Fibroblast of lung (primary cell): ENCODE measurements at regions not wholly inside any gene's neighbourhood (a gene's known extent, or its start where the extent isn't known, plus 50 kb on each side); places are given as distances from the start of the nearest gene placed in this dataset.

Experiments used
- DNase-seq, 2 donors: peaks; one replicate each; pipeline versions ENCODE4 v3.0.0 to v3.0.0-alpha.2; 2010; ENCODE audit warnings: low read depth in 2 of 2
- H2AFZ ChIP-seq: 2 replicates; pipeline ENCODE4 v1.5.1; 2012; ENCODE audit warnings: low read length, control low read depth, inconsistent platforms
- H3K27ac ChIP-seq: 2 replicates; pipeline ENCODE4 v1.5.1; 2011; ENCODE audit warnings: low read length, control low read depth; ENCODE audit not compliant: insufficient read depth
- H3K27me3 ChIP-seq: 2 replicates; pipeline ENCODE4 v1.5.1; 2011; ENCODE audit warnings: mild to moderate bottlenecking, low read length; ENCODE audit not compliant: control insufficient read depth, insufficient read depth
- H3K36me3 ChIP-seq: 2 replicates; pipeline ENCODE4 v1.5.1; 2011; ENCODE audit warnings: low read length; ENCODE audit not compliant: control insufficient read depth, insufficient read depth
- H3K4me1 ChIP-seq: 2 replicates; pipeline ENCODE4 v1.5.1; 2011; ENCODE audit warnings: low read length; ENCODE audit not compliant: control insufficient read depth, insufficient read depth; ENCODE audit errors: extremely low read depth
- H3K4me2 ChIP-seq: 2 replicates; pipeline ENCODE4 v1.5.1; 2011; ENCODE audit warnings: low read length, control low read depth; ENCODE audit not compliant: insufficient read depth; ENCODE audit errors: extremely low read depth
- H3K4me3 ChIP-seq, 4 experiments: fragments of 200-600 bp in 1 of 4; sonication (generic) in 1 of 4; replicated peaks in 1 of 4; 2 replicates each; pipeline ENCODE4 v1.5.1; 2011 to 2016; ENCODE audit warnings: low read length in 4 of 4, low read depth in 3 of 4, mild to moderate bottlenecking in 3 of 4, control low read depth in 2 of 4, inconsistent platforms in 1 of 4, mixed read lengths in 1 of 4; ENCODE audit not compliant: insufficient read depth in 1 of 4; ENCODE audit errors: control extremely low read depth in 1 of 4
- H3K79me2 ChIP-seq: 2 replicates; pipeline ENCODE4 v1.5.1; 2012; ENCODE audit warnings: mild to moderate bottlenecking, low read length, inconsistent platforms; ENCODE audit not compliant: control insufficient read depth, insufficient read depth
- H3K9ac ChIP-seq: 2 replicates; pipeline ENCODE4 v1.5.1; 2011; ENCODE audit warnings: mild to moderate bottlenecking, low read length, control low read depth; ENCODE audit not compliant: insufficient read depth
- H3K9me3 ChIP-seq: 2 replicates; pipeline ENCODE4 v1.5.1; 2012; ENCODE audit warnings: low read depth, low read length; ENCODE audit not compliant: control insufficient read depth, insufficient read depth
- H4K20me1 ChIP-seq: 2 replicates; pipeline ENCODE4 v1.5.1; 2011; ENCODE audit warnings: low read length; ENCODE audit not compliant: control insufficient read depth, insufficient read depth; ENCODE audit errors: extremely low read depth
- EZH2 ChIP-seq: IDR thresholded peaks from 2 replicates; pipeline ENCODE4 v1.5.1; 2012; ENCODE audit warnings: low read length, control low read depth, mild to moderate bottlenecking; ENCODE audit errors: missing control alignments
- TF ChIP-seq, protein P1 (sequence below), 2 donors: IDR thresholded peaks in 1 of 2; conservative IDR thresholded peaks in 1 of 2; 1 replicate in 1 of 2; 2 replicates in 1 of 2; pipeline ENCODE4 v1.5.1; 2011 to 2012; ENCODE audit warnings: low read length in 2 of 2, control low read depth in 1 of 2, inconsistent platforms in 1 of 2, low read depth in 1 of 2, mild to moderate bottlenecking in 1 of 2

DNA sequence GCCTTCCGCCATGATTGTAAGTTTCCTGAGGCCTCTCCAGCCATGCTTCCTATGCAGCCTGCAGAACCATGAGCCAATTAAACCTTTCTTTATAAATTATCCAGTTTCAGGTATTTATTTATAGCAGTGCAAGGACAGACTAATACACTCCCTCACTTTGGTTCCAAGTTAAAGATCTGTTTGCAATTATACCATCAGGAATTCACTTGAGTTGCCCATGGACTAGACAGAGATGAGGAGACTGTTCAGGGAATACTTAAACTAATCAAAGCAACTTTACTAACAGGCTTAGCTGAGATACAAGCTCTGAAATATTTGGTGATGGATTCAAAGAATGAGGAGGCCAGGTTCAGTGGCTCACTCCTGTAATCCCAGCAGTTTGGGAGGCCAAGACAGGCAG lies 190.0 kb downstream of the MTCL1 start:
- TF ChIP-seq EZH2 = no peak
- TF ChIP-seq, protein P1, sequence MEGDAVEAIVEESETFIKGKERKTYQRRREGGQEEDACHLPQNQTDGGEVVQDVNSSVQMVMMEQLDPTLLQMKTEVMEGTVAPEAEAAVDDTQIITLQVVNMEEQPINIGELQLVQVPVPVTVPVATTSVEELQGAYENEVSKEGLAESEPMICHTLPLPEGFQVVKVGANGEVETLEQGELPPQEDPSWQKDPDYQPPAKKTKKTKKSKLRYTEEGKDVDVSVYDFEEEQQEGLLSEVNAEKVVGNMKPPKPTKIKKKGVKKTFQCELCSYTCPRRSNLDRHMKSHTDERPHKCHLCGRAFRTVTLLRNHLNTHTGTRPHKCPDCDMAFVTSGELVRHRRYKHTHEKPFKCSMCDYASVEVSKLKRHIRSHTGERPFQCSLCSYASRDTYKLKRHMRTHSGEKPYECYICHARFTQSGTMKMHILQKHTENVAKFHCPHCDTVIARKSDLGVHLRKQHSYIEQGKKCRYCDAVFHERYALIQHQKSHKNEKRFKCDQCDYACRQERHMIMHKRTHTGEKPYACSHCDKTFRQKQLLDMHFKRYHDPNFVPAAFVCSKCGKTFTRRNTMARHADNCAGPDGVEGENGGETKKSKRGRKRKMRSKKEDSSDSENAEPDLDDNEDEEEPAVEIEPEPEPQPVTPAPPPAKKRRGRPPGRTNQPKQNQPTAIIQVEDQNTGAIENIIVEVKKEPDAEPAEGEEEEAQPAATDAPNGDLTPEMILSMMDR (conservative IDR thresholded peaks at IDR 0.05 in 1 of 2, IDR thresholded peaks at IDR 0.05 in 1 of 2; ENCODE audit: low read depth in 1 of 2, low read length in 2 of 2) = no peak
- no peak for DNase-seq
- Histone ChIP-seq H3K9ac (no peak overlapping the region), H2AFZ (no peak overlapping the region), H3K4me1 (peaks cover 15% of the 10 kb centered on the region), H3K27ac (no peak overlapping the region), H3K4me2 (no peak overlapping the region), H3K79me2 (no peaks in the 10 kb centered on the region), H3K36me3 (no peaks in the 10 kb centered on the region), H4K20me1 (no peaks in the 10 kb centered on the region), H3K4me3 (no peak overlapping the region), H3K27me3 (no peaks in the 10 kb centered on the region), H3K9me3 (no peaks in the 10 kb centered on the region)

DNA sequence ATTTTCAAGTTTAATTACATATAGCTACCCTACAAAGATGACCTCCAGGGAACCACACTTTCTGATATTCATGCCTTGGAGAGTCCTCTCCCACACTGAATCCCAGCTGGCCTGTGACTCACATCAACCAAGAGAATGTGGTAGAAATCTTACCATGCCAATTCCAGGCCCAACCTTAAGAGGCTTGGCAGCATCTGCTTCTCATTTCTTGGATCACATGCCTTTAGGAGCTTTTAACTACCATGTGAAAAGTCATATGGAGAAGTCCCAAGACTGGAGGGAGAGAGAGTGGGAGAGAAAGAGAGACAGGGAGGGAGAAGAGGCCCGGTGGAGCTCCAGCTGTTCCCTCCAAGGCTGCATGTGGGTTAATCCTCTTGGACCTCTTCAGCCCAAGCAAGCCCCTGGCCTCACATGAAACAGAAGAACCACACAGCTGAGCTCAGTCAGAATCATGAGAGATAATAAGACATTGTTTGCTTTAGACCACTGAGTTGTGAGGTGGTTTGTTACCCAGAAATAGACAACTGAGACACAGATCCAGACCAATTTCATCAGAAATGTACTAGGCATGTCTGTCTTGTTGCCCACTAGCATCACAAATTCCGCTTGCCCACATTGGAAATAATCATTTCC lies 190.7 kb downstream of the MTCL1 start:
- Histone ChIP-seq H3K79me2 (no peaks in the 10 kb centered on the region), H3K4me1 (peaks cover 12% of the 10 kb centered on the region), H3K4me3 (no peak overlapping the region), H4K20me1 (no peaks in the 10 kb centered on the region), H3K27me3 (no peaks in the 10 kb centered on the region), H3K27ac (peak overlapping the region; percentile 63), H3K9me3 (no peaks in the 10 kb centered on the region), H2AFZ (no peak overlapping the region), H3K36me3 (no peaks in the 10 kb centered on the region), H3K4me2 (no peak overlapping the region), H3K9ac (no peak overlapping the region)
- DNase-seq = peak; percentile 76 to 89
- TF ChIP-seq EZH2 = no peak
- TF ChIP-seq, protein P1 (conservative IDR thresholded peaks at IDR 0.05 in 1 of 2, IDR thresholded peaks at IDR 0.05 in 1 of 2; ENCODE audit: low read depth in 1 of 2, low read length in 2 of 2) = no peak

DNA sequence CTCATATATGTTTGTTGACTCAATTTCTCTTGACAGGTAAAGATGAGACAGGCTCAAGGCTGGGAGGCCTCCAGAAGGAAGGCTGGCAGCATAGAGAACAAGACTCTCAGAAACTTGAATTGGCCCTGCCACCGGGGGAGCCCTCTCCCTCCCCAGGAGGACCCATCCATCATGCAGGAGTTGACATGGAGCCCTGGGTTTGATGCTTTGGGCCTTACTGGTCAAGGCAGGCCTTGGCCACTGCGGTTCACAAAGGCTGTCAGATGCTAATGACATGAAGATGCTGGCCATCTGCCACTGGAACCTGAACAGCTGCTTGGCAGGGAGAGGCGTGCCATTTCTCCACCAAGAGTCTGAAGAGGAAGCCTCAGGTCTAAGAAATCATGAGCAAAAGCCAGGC lies 193.6 kb downstream of the MTCL1 start:
- Histone ChIP-seq H3K4me3 (no peak overlapping the region), H3K9ac (no peak overlapping the region), H2AFZ (no peak overlapping the region), H3K4me2 (no peak overlapping the region), H3K9me3 (no peaks in the 10 kb centered on the region), H3K27me3 (no peaks in the 10 kb centered on the region), H3K79me2 (no peaks in the 10 kb centered on the region), H3K36me3 (no peaks in the 10 kb centered on the region), H3K27ac (no peak overlapping the region), H4K20me1 (no peaks in the 10 kb centered on the region), H3K4me1 (peaks cover 7% of the 10 kb centered on the region)
- TF ChIP-seq, protein P1 (conservative IDR thresholded peaks at IDR 0.05 in 1 of 2, IDR thresholded peaks at IDR 0.05 in 1 of 2; ENCODE audit: low read depth in 1 of 2, low read length in 2 of 2) = no peak
- TF ChIP-seq EZH2 = no peak
- DNase-seq = peak in 1 of 2 donors; percentile 45
